ENCODE measurements at regions not wholly inside any gene's neighbourhood (a gene's known extent, or its start where the extent isn't known, plus 50 kb on each side); places are given as distances from the start of the nearest gene placed in this dataset.

DNA sequence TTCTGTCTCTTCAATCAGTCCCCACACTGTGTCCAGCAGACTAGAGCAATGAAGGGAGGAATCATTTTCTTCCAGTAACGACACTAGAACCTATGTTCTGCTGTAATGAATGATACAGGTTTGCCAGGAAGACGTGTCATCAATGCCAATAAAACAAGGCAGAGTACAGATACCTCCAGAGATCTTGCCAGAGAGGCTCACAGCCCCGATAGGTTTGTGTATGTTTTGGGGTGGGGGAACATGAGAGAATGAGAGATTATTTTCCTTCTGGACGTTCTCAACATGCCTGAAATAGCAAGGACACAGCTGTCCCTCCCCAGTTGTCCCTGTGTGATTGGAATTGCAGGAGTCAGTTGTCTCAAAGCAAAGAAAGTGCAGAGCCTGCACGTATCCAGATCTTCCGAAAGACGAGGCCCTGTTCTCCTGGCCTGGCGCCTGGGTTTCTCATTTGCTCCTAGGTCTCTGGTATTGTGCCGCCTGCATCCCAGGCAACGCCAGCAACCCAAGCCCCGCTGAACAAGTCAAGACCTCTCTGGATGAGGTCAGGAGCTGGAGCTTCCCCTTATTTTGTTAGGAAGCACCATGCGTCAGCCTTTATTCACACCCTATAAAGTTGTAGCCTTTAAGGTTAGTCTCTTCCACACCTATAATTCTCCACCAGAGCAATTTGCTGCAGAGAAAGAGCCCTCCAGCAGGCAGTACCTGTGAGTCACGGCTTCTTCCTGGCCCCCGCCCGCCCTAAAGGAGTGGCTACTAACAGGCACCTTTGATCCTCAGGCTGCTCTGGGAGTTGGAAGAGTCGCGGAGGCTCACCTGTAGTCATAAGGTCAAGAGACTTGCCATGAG lies 130.5 kb downstream of the TOMM20 start (continued):
- TF ChIP-seq, protein P1, sequence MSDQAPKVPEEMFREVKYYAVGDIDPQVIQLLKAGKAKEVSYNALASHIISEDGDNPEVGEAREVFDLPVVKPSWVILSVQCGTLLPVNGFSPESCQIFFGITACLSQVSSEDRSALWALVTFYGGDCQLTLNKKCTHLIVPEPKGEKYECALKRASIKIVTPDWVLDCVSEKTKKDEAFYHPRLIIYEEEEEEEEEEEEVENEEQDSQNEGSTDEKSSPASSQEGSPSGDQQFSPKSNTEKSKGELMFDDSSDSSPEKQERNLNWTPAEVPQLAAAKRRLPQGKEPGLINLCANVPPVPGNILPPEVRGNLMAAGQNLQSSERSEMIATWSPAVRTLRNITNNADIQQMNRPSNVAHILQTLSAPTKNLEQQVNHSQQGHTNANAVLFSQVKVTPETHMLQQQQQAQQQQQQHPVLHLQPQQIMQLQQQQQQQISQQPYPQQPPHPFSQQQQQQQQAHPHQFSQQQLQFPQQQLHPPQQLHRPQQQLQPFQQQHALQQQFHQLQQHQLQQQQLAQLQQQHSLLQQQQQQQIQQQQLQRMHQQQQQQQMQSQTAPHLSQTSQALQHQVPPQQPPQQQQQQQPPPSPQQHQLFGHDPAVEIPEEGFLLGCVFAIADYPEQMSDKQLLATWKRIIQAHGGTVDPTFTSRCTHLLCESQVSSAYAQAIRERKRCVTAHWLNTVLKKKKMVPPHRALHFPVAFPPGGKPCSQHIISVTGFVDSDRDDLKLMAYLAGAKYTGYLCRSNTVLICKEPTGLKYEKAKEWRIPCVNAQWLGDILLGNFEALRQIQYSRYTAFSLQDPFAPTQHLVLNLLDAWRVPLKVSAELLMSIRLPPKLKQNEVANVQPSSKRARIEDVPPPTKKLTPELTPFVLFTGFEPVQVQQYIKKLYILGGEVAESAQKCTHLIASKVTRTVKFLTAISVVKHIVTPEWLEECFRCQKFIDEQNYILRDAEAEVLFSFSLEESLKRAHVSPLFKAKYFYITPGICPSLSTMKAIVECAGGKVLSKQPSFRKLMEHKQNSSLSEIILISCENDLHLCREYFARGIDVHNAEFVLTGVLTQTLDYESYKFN (CRISPR knock-in tag; conservative IDR thresholded peaks at IDR 0.05) = 0 out of 2 replicates have a peak, but pooled peaks have one; percentile 17
- TF ChIP-seq, protein P2, sequence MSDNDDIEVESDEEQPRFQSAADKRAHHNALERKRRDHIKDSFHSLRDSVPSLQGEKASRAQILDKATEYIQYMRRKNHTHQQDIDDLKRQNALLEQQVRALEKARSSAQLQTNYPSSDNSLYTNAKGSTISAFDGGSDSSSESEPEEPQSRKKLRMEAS (IDR thresholded peaks at IDR 0.05) = 0 out of 2 replicates have a peak, but pooled peaks have one; percentile 28
- TF ChIP-seq ARID2 (CRISPR knock-in tag; IDR thresholded peaks at IDR 0.05; ENCODE audit: borderline replicate concordance) = peak; percentile 53; the same call in 1 of the 2 replicates
- TF ChIP-seq CBX5 (CRISPR knock-in tag; IDR thresholded peaks at IDR 0.05; ENCODE audit: borderline replicate concordance) = 0 out of 2 replicates have a peak, but pooled peaks have one; percentile 19
- TF ChIP-seq, protein P3, sequence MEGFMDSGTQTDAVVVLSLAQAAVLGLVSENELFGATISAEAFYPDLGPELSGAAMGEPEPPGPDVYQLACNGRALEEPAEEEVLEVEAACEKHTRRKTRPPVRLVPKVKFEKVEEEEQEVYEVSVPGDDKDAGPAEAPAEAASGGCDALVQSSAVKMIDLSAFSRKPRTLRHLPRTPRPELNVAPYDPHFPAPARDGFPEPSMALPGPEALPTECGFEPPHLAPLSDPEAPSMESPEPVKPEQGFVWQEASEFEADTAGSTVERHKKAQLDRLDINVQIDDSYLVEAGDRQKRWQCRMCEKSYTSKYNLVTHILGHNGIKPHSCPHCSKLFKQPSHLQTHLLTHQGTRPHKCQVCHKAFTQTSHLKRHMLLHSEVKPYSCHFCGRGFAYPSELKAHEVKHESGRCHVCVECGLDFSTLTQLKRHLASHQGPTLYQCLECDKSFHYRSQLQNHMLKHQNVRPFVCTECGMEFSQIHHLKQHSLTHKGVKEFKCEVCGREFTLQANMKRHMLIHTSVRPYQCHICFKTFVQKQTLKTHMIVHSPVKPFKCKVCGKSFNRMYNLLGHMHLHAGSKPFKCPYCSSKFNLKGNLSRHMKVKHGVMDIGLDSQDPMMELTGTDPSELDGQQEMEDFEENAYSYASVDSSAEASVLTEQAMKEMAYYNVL (CRISPR knock-in tag; IDR thresholded peaks at IDR 0.05; ENCODE audit: borderline replicate concordance) = peak; percentile 57; the same call in 1 of the 2 replicates
- TF ChIP-seq TCF7 (IDR thresholded peaks at IDR 0.05; ENCODE audit: low read depth) = peak; percentile 54; the same call in 1 of the 2 replicates
- peak; percentile 12 for TF ChIP-seq ASH2L (IDR thresholded peaks at IDR 0.05; ENCODE audit: insufficient read length, low read depth, low read length)
- no peak for TF ChIP-seq CCAR2 (optimal IDR thresholded peaks at IDR 0.05; ENCODE audit: low read depth, low read length)
- TF ChIP-seq SP5 (CRISPR knock-in tag; IDR thresholded peaks at IDR 0.05; ENCODE audit: borderline replicate concordance, low read depth) = peak; percentile 67; the same call in 1 of the 2 replicates
- TF ChIP-seq KAT8 (CRISPR knock-in tag; IDR thresholded peaks at IDR 0.05) = peak; percentile 24; the same call in 1 of the 2 replicates
- TF ChIP-seq MXD4 (CRISPR knock-in tag; IDR thresholded peaks at IDR 0.05) = 0 out of 2 replicates have a peak, but pooled peaks have one; percentile 60
- TF ChIP-seq, protein P4, sequence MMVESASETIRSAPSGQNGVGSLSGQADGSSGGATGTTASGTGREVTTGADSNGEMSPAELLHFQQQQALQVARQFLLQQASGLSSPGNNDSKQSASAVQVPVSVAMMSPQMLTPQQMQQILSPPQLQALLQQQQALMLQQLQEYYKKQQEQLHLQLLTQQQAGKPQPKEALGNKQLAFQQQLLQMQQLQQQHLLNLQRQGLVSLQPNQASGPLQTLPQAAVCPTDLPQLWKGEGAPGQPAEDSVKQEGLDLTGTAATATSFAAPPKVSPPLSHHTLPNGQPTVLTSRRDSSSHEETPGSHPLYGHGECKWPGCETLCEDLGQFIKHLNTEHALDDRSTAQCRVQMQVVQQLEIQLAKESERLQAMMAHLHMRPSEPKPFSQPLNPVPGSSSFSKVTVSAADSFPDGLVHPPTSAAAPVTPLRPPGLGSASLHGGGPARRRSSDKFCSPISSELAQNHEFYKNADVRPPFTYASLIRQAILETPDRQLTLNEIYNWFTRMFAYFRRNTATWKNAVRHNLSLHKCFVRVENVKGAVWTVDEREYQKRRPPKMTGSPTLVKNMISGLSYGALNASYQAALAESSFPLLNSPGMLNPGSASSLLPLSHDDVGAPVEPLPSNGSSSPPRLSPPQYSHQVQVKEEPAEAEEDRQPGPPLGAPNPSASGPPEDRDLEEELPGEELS (CRISPR knock-in tag; IDR thresholded peaks at IDR 0.05) = 0 out of 2 replicates have a peak, but pooled peaks have one; percentile 41
- no peak for TF ChIP-seq PAWR (CRISPR knock-in tag; IDR thresholded peaks at IDR 0.05; ENCODE audit: borderline replicate concordance)
- no peak; a peak in 2 of 4 replicates for TF ChIP-seq NR2F1 (CRISPR knock-in tag; IDR thresholded peaks at IDR 0.05)
- no peak for TF ChIP-seq ELF4 (CRISPR knock-in tag; IDR thresholded peaks at IDR 0.05; ENCODE audit: borderline replicate concordance)
- no peak for TF ChIP-seq TEAD2 (CRISPR knock-in tag; IDR thresholded peaks at IDR 0.05)
- TF ChIP-seq, protein P5, sequence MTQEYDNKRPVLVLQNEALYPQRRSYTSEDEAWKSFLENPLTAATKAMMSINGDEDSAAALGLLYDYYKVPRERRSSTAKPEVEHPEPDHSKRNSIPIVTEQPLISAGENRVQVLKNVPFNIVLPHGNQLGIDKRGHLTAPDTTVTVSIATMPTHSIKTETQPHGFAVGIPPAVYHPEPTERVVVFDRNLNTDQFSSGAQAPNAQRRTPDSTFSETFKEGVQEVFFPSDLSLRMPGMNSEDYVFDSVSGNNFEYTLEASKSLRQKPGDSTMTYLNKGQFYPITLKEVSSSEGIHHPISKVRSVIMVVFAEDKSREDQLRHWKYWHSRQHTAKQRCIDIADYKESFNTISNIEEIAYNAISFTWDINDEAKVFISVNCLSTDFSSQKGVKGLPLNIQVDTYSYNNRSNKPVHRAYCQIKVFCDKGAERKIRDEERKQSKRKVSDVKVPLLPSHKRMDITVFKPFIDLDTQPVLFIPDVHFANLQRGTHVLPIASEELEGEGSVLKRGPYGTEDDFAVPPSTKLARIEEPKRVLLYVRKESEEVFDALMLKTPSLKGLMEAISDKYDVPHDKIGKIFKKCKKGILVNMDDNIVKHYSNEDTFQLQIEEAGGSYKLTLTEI (CRISPR knock-in tag; conservative IDR thresholded peaks at IDR 0.05) = no peak
